ENCODE measurements at regions not wholly inside any gene's neighbourhood (a gene's known extent, or its start where the extent isn't known, plus 50 kb on each side); places are given as distances from the start of the nearest gene placed in this dataset.
"Not testable (repeated sequence)": the region's sequence is repeated elsewhere in the genome, so short reads cannot be mapped to it uniquely, and the experiment has no call there.

DNA sequence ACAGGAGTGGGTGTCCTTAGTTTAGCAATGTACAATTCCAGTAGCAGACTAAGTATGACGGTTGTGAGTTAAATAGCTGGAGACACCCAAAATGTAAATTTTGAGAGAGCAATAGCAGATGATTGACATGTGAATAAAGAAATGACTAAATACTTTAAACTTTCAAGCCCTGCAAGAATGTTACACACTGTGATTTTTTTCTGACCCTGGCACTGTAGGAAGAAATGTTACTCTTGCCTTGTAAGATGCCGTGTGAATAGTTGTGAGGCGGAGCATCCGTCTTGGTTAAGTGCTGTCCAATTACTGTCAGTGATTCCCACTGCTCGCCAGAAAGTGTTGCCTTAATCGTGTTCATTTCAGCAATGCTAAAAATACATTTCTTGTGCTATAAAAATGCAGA lies 1248.1 kb downstream of the RAPGEF2 start:
- H3K4me3 ChIP-seq (ENCODE audit: low read depth, low read length): no peak overlapping the region
- TF ChIP-seq, protein P1, sequence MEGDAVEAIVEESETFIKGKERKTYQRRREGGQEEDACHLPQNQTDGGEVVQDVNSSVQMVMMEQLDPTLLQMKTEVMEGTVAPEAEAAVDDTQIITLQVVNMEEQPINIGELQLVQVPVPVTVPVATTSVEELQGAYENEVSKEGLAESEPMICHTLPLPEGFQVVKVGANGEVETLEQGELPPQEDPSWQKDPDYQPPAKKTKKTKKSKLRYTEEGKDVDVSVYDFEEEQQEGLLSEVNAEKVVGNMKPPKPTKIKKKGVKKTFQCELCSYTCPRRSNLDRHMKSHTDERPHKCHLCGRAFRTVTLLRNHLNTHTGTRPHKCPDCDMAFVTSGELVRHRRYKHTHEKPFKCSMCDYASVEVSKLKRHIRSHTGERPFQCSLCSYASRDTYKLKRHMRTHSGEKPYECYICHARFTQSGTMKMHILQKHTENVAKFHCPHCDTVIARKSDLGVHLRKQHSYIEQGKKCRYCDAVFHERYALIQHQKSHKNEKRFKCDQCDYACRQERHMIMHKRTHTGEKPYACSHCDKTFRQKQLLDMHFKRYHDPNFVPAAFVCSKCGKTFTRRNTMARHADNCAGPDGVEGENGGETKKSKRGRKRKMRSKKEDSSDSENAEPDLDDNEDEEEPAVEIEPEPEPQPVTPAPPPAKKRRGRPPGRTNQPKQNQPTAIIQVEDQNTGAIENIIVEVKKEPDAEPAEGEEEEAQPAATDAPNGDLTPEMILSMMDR (IDR thresholded peaks at IDR 0.05; ENCODE audit: control insufficient read depth, extremely low read depth, insufficient read depth): no peak

DNA sequence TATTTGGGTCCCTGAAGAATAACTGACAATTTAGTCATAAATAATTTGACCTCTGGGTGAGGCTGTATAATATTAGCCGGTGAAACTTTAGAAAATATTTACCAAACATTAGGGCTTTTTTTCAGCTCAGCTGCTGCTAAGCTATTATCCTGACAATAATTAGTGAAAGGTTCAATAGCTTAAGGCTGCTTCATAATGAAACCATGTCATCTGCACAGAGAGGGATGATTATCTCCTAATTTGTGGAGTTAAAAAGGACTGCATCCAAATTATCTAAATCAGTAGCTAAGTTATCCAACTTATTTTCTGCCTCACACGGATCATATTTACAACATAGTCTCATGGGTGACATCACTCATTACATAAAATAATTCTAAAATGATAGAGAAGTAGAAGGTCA lies 1249.8 kb downstream of the RAPGEF2 start:
- TF ChIP-seq, protein P1 (IDR thresholded peaks at IDR 0.05; ENCODE audit: control insufficient read depth, extremely low read depth, insufficient read depth): no peak
- H3K4me3 ChIP-seq (ENCODE audit: low read depth, low read length): no peak overlapping the region
- DNase-seq (ENCODE audit: low read depth): no peak

More for the DNA sequence above, 1248.1 kb downstream of the RAPGEF2 start:
- DNase-seq (ENCODE audit: low read depth): no peak

DNA sequence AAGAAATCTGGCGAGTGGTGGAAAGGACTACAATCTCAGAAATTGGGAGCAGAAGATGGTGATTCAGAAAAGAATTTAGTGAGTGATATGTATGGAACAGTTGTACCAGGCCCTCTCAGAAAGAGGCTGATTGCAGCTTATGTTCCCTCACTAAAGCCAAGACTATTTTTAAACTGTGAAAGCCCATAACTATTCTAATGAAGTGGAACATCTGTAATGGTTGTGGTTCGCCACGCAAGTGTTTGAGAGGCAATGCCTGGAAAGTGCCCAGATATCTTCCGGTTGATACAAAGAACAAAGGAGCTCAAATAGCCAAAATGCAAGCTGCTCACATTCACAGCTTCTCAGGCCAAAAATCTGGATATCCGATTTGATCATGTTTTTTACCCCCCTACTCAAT lies 1250.7 kb downstream of the RAPGEF2 start:
- TF ChIP-seq, protein P1 (IDR thresholded peaks at IDR 0.05; ENCODE audit: control insufficient read depth, extremely low read depth, insufficient read depth): no peak
- H3K4me3 ChIP-seq (ENCODE audit: low read depth, low read length): no peak overlapping the region
- no peak for DNase-seq (ENCODE audit: low read depth)

DNA sequence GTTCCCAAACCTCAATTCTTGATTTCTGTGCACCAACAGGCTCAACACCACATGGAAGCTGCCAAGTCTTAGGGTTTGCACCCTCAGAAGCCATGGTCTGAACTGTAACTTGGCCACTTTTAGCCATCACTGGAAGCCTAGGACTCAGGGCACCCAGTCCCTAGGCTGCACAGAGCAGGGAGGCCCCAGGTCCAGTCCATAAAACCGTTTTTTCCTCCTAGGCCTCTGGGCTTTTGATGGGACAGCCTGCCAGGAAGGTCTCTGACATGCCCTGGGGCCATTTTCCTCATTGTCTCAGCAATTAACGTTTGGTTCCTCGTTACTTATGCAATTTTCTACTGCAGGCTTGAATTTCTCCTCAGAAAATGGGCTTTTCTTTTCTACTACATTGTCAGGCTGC lies 1259.6 kb downstream of the RAPGEF2 start:
- DNase-seq (ENCODE audit: low read depth): no peak
- TF ChIP-seq, protein P1 (IDR thresholded peaks at IDR 0.05; ENCODE audit: control insufficient read depth, extremely low read depth, insufficient read depth): no peak

DNA sequence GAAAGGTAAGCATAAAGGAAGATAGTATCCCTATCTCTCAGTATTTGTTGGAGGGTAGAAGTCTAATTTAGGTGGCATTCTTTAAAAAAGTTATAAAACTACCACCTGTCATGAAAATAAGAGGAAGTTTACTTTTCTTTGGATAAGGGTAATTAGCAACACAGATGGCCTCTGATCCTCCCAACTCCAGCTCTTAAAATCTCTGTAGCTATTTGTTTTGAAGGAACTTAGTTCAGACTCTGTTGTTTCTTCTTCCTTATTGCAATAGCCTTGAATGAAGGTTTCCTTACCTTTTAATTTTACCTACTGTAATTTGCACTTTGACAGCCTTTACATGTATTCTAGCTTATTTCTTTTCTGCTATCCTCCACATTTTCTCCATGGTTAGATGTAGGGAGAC lies 1261.3 kb downstream of the RAPGEF2 start:
- TF ChIP-seq, protein P1 (IDR thresholded peaks at IDR 0.05; ENCODE audit: control insufficient read depth, extremely low read depth, insufficient read depth): no peak
- H3K4me3 ChIP-seq (ENCODE audit: low read depth, low read length): no peak overlapping the region
- DNase-seq (ENCODE audit: low read depth): peak; percentile 23

More for the DNA sequence above, 1259.6 kb downstream of the RAPGEF2 start:
- H3K4me3 ChIP-seq (ENCODE audit: low read depth, low read length): no peak overlapping the region

DNA sequence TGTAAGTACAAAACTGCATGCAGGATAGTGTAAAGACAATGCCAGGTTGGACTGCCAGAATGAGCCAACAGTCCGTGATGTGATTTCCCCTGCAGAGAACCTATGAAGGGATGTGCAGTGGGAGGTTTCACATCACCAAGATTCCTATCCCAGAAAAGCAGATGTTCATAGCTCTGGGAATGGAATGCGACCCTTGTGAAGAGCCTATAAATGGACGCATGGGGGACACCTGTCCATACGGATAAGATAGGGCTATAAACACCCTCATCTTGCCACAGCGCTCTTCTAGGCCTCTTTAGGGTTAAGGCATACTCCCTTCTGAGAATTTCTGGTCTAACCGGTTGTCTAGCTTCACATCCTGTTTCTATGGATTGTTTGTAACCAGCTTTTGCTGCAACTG lies 1261.8 kb downstream of the RAPGEF2 start:
- peak; percentile 46 for DNase-seq (ENCODE audit: low read depth)
- TF ChIP-seq, protein P1 (IDR thresholded peaks at IDR 0.05; ENCODE audit: control insufficient read depth, extremely low read depth, insufficient read depth): 0 out of 2 replicates have a peak, but pooled peaks have one; percentile 13
- not testable (repeated sequence) for H3K4me3 ChIP-seq (ENCODE audit: low read depth, low read length)

DNA sequence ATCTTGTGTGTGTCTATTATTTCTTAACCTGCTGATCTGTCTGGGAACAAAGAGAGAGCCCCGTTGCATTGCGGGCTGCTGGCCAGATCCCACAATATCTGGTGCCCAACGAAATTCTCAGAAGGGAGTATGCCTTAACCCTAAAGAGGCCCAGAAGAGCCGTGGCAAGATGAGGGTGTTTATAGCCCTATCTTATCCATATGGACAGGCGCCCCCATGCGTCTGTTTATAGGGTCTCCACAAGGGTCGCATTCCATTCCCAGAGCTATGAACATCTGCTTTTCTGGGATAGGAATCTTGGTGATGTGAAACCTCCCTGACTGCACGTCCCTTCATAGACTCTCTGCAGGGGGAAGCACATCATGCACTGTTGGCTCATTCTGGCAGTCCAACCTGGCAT lies 1262.5 kb downstream of the RAPGEF2 start:
- H3K4me3 ChIP-seq (ENCODE audit: low read depth, low read length); DNase-seq (ENCODE audit: low read depth): not testable (repeated sequence)
- TF ChIP-seq, protein P1 (IDR thresholded peaks at IDR 0.05; ENCODE audit: control insufficient read depth, extremely low read depth, insufficient read depth): 0 out of 2 replicates have a peak, but pooled peaks have one; percentile 0
